ENCODE measurements at regions not wholly inside any gene's neighbourhood (a gene's known extent, or its start where the extent isn't known, plus 50 kb on each side); places are given as distances from the start of the nearest gene placed in this dataset.

DNA sequence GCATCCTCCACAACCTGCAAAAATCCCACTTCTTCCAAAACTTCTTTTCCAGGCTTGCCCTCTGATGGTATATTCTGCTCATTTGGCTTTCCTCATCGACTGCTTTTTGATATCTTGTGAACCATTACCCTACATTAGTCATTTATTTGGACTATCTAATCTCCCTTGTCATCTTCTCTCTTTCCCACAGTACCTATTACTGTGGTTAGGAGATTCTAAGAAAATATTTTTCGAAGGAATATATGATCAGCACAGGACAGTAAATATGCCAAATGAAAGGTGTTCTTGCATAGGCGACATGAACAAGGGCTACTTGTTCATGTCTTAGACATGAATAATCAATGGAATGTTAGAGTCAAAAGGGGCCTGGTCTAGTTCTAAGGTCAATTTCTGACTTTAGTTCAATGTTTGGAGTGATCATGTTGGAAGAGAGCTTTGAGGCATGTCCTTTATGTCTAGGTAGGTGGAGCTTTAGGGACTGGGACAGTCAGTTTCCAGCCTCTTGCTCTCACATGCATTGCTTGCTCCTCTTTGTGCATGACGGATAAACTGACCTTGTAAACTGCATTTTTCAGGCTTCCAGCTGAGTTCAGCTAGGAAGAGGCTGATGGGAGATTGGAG, 243.4 kb upstream of the RPS23 start:
- Histone ChIP-seq H3K27me3 (ENCODE audit: control insufficient read depth in 4 of 4, insufficient read depth in 4 of 4, low read length in 3 of 4) (no peaks in the 10 kb centered on the region), H3K4me1 (ENCODE audit: control insufficient read depth in 4 of 4, insufficient read depth in 4 of 4, low read length in 3 of 4) (peaks cover 0 to 3% (median 0%) of the 10 kb centered on the region in 4 donors), H3K9ac (ENCODE audit: low read depth in 1 of 2, low read length in 2 of 2) (no peak overlapping the region), H3K4me3 (ENCODE audit: low read depth in 1 of 3, low read length in 3 of 3) (no peak overlapping the region), H3K36me3 (ENCODE audit: control insufficient read depth in 4 of 4, insufficient read depth in 3 of 4, low read depth in 1 of 4, low read length in 3 of 4) (no peaks in the 10 kb centered on the region), H3K27ac (ENCODE audit: low read depth in 1 of 2, low read length in 2 of 2) (no peak overlapping the region), H3K9me3 (ENCODE audit: control insufficient read depth in 4 of 4, low read length in 3 of 4) (no peaks in the 10 kb centered on the region)
- TF ChIP-seq TAF1 (conservative IDR thresholded peaks at IDR 0.05) (no peak), FOXA1 (IDR thresholded peaks at IDR 0.05) (no peak), JUND (IDR thresholded peaks at IDR 0.05) (no peak), SP1 (IDR thresholded peaks at IDR 0.05) (no peak), NR2F2 (IDR thresholded peaks at IDR 0.05) (no peak), EGR1 (IDR thresholded peaks at IDR 0.05; ENCODE audit: low read depth in 2 of 2) (no peak), GABPA (IDR thresholded peaks at IDR 0.05 in 1 of 2, conservative IDR thresholded peaks at IDR 0.05 in 1 of 2) (no peak), FOXA2 (IDR thresholded peaks at IDR 0.05) (no peak), HNF4A (conservative IDR thresholded peaks at IDR 0.05) (no peak), RXRA (IDR thresholded peaks at IDR 0.05) (no peak), YY1 (IDR thresholded peaks at IDR 0.05) (no peak), RAD21 (IDR thresholded peaks at IDR 0.05) (no peak), HNF4G (IDR thresholded peaks at IDR 0.05) (no peak)
- TF ChIP-seq, protein P1, sequence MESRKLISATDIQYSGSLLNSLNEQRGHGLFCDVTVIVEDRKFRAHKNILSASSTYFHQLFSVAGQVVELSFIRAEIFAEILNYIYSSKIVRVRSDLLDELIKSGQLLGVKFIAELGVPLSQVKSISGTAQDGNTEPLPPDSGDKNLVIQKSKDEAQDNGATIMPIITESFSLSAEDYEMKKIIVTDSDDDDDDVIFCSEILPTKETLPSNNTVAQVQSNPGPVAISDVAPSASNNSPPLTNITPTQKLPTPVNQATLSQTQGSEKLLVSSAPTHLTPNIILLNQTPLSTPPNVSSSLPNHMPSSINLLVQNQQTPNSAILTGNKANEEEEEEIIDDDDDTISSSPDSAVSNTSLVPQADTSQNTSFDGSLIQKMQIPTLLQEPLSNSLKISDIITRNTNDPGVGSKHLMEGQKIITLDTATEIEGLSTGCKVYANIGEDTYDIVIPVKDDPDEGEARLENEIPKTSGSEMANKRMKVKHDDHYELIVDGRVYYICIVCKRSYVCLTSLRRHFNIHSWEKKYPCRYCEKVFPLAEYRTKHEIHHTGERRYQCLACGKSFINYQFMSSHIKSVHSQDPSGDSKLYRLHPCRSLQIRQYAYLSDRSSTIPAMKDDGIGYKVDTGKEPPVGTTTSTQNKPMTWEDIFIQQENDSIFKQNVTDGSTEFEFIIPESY (IDR thresholded peaks at IDR 0.05), result no peak
- TF ChIP-seq, protein P2, sequence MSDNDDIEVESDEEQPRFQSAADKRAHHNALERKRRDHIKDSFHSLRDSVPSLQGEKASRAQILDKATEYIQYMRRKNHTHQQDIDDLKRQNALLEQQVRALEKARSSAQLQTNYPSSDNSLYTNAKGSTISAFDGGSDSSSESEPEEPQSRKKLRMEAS (IDR thresholded peaks at IDR 0.05), result no peak
- TF ChIP-seq, protein P3, sequence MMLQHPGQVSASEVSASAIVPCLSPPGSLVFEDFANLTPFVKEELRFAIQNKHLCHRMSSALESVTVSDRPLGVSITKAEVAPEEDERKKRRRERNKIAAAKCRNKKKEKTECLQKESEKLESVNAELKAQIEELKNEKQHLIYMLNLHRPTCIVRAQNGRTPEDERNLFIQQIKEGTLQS (IDR thresholded peaks at IDR 0.05), result no peak
- TF ChIP-seq, protein P4, sequence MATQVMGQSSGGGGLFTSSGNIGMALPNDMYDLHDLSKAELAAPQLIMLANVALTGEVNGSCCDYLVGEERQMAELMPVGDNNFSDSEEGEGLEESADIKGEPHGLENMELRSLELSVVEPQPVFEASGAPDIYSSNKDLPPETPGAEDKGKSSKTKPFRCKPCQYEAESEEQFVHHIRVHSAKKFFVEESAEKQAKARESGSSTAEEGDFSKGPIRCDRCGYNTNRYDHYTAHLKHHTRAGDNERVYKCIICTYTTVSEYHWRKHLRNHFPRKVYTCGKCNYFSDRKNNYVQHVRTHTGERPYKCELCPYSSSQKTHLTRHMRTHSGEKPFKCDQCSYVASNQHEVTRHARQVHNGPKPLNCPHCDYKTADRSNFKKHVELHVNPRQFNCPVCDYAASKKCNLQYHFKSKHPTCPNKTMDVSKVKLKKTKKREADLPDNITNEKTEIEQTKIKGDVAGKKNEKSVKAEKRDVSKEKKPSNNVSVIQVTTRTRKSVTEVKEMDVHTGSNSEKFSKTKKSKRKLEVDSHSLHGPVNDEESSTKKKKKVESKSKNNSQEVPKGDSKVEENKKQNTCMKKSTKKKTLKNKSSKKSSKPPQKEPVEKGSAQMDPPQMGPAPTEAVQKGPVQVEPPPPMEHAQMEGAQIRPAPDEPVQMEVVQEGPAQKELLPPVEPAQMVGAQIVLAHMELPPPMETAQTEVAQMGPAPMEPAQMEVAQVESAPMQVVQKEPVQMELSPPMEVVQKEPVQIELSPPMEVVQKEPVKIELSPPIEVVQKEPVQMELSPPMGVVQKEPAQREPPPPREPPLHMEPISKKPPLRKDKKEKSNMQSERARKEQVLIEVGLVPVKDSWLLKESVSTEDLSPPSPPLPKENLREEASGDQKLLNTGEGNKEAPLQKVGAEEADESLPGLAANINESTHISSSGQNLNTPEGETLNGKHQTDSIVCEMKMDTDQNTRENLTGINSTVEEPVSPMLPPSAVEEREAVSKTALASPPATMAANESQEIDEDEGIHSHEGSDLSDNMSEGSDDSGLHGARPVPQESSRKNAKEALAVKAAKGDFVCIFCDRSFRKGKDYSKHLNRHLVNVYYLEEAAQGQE (IDR thresholded peaks at IDR 0.05), result no peak
- TF ChIP-seq, protein P5, sequence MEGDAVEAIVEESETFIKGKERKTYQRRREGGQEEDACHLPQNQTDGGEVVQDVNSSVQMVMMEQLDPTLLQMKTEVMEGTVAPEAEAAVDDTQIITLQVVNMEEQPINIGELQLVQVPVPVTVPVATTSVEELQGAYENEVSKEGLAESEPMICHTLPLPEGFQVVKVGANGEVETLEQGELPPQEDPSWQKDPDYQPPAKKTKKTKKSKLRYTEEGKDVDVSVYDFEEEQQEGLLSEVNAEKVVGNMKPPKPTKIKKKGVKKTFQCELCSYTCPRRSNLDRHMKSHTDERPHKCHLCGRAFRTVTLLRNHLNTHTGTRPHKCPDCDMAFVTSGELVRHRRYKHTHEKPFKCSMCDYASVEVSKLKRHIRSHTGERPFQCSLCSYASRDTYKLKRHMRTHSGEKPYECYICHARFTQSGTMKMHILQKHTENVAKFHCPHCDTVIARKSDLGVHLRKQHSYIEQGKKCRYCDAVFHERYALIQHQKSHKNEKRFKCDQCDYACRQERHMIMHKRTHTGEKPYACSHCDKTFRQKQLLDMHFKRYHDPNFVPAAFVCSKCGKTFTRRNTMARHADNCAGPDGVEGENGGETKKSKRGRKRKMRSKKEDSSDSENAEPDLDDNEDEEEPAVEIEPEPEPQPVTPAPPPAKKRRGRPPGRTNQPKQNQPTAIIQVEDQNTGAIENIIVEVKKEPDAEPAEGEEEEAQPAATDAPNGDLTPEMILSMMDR (IDR thresholded peaks at IDR 0.05; ENCODE audit: low read depth, low read length, missing input control), result no peak
- no peak for DNase-seq (ENCODE audit: low spot score)
- WGBS, result 90% methylated on average over 4 of the region's 4 CpGs
